HK-2 (cell line): ENCODE measurements at regions not wholly inside any gene's neighbourhood (a gene's known extent, or its start where the extent isn't known, plus 50 kb on each side); places are given as distances from the start of the nearest gene placed in this dataset.
"Not testable (repeated sequence)": the region's sequence is repeated elsewhere in the genome, so short reads cannot be mapped to it uniquely, and the experiment has no call there.

Source experiments
- DNase-seq: peaks from one replicate; pipeline ENCODE4 v3.0.0-alpha.2; 2018; ENCODE audit not compliant: unreplicated experiment

GRCh38 chr7:39758234-39758970 lies 135.0 kb downstream of the RALA start:
- DNase-seq, result no peak

DNA sequence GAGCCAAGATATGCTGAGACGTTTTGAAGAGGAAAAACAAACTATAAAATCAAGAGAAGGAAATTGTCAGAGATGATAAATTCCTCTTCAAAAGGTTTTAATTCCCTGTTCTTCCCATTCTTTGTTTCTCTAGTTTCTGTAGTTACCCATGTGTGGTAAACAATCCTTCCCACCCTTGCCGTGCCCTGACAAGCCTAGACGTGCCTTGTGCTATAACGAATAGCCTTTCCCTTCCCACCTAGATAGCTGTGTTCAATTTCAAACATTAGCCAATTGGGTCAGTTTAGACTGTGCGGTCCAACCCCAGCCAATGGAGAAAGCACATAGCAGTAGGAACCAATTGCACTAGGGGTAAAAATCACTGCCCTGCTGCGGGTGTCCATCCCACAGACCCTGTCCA lies 138.1 kb downstream of the RALA start:
- DNase-seq, result no peak

GRCh38 chr7:39762466-39762865 lies 139.1 kb downstream of the RALA start:
- DNase-seq, result not testable (repeated sequence)

DNA sequence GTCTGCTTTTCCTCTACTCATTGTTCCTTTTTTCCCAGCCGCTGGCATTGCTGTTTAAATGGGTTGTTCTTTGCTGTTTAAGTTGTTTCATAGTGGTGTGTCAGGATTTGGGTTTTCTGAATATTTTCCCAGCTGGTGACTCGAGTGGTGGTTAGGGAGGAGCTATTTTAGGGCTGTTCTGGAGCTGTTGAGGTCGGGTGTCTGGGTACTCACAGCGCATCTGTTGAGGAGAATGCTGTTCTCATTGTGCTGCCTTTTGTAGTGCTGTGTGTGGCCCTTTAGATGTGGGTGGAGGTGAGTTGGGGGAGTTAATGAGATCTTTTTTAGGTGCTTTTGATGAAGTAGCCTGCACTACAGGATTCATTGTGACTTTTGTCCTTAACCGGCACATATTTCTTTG lies 139.5 kb downstream of the RALA start:
- DNase-seq, result not testable (repeated sequence)

- DNase-seq, result not testable (repeated sequence)
These were observed 142.5 kb downstream of the RALA start for GRCh38 chr7:39765833-39766232.

DNA sequence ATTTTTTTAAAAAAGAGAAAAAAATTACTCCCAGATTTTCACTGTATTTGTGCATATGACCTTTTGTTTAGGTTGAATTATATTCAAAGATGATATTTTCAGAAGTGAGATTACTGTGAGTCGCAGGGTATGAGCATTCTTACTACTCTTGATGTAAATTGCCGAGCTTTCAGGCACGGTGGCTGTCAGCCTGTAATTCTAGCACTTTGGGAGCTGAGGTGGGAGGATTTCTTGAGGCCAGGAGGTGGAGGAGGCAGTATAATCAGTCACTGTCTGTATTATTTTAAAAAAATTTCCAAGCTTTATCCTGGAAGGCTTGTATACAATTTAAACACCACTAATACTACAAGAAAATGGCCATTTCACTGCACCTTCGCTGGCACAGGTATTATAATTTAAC lies 145.1 kb downstream of the RALA start:
- not testable (repeated sequence) for DNase-seq

- DNase-seq, result not testable (repeated sequence)
These were observed 151.0 kb downstream of the RALA start for GRCh38 chr7:39774341-39774851.

DNA sequence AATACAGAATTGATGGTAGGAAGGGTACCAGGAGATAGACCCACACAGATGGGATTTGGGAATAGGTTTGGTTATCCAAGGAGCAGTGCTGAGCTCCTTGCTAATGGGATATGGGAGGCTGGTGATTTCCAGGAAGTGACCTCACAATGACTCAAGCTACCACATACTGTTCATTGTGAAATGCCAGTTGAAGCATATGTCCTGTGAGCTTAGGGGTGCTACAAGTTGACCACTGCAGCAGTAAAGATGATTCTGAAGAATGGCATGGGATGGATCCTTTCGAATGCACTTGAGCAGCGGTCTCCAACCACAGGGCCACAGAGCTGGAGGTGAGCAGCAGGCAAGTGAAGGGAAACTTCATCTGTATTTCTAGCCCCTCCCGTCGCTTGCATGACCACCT lies 158.2 kb downstream of the RALA start:
- not testable (repeated sequence) for DNase-seq

- DNase-seq, result not testable (repeated sequence)
These were observed 163.1 kb downstream of the RALA start for GRCh38 chr7:39786440-39786839.

DNA sequence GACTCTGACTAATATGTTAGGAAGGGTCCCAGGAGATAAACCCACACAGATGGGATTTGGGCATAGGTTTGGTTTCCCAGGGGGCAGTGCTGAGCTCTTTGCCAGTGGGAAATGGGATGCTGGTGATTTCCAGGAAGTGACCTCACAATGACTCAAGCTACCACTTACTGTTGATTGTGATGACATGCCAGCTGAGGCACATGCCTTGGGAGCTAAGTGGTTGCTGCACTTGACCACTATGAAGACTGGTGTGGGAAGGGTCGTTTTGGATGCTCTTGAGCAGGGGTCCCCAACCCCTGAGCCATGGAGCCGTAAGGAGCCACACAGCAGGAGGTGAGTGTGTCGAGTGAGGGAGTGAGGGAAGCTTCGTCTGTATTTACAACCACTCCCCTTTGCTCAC lies 159.0 kb upstream of the CDK13 start:
- not testable (repeated sequence) for DNase-seq

- not testable (repeated sequence) for DNase-seq
These were observed 158.1 kb upstream of the CDK13 start for GRCh38 chr7:39791911-39792310.

GRCh38 chr7:39793026-39793425 lies 157.0 kb upstream of the CDK13 start:
- DNase-seq, result not testable (repeated sequence)

DNA sequence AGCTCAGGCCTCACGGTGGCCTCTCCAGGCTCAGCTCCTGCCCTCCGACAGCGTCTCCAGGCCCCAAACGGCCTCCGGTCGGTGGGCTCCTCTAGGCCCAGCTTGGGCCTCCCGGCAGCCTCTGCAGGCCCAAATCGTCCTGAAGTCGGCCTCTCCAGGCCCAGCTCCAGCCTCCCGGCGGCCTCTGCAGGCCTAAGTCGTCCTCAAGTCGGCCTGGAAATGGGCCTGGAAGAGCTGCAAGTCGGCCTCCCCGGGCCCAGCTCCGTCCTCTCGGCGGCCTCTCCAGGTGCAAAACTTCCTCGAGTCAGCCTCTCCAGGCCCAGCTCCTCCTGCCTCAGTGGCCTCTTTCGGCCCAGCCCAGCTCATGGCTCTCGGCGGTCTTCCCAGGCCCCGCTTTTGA lies 156.2 kb upstream of the CDK13 start:
- not testable (repeated sequence) for DNase-seq

DNA sequence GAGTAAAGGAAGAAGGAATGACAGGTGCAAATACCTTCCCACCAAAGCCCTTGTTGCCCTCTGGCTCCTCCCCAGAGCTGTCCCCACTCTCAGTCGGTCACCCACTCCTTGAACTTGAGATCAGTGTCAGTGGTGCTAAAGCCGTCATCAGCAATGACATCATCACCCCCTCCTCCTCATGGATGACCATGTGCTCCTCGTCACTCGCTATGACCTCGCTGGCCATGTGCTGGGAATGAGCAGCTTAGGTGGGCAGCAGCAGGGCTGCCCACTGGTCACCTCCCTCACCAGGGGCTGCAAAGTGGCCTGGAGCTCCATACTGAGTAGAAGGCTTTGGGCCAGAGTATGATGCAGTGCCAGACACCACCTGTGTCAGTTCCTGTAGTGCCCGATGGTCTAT lies 153.1 kb upstream of the CDK13 start:
- DNase-seq, result not testable (repeated sequence)

GRCh38 chr7:39798077-39798476 lies 152.0 kb upstream of the CDK13 start:
- not testable (repeated sequence) for DNase-seq

- DNase-seq, result no peak
These were observed 141.1 kb upstream of the CDK13 start for GRCh38 chr7:39808796-39809481.

DNA sequence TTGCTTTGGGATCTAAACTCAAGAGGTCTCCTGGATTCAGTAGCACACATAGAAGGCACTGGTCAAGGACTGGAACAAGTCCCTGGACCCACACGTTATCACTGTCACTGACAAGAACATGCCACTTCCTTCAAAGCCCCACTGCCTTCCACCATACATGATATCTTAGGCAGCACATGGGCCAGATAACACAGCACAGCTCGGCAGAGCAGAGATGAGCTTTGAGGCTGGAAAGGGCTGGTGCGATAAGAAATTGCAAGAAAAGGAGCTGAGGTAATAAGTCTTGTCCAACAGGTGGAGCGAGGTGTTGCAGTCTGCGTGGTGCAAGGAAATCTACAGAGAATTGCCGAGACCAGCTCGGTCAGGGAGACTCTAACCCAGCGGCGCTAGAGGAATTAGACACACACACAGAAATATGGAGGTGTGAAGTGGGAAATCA lies 139.8 kb upstream of the CDK13 start:
- no peak for DNase-seq

DNA sequence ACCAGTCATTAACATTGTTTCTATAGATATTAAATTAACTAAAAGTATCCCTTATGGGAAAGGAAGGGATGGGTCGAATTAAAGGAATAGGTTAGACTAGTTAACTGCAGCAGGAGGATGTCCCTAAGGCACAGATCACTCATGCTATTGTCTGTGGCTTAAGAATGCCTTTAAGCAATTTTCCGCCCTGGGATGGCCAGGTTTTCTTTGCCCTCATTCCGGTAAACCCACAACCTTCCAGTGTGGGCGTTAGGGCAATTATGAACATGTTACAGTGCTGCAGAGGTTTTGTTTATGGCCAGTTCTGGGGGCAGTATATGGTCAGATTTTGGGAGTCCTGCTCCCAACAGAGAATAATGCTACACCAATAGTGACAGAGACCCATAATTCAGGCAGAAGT lies 139.3 kb upstream of the CDK13 start:
- no peak for DNase-seq

- DNase-seq, result no peak
These were observed 138.9 kb upstream of the CDK13 start for GRCh38 chr7:39811161-39811614.

GRCh38 chr7:39816462-39817060 lies 133.5 kb upstream of the CDK13 start:
- DNase-seq, result no peak

DNA sequence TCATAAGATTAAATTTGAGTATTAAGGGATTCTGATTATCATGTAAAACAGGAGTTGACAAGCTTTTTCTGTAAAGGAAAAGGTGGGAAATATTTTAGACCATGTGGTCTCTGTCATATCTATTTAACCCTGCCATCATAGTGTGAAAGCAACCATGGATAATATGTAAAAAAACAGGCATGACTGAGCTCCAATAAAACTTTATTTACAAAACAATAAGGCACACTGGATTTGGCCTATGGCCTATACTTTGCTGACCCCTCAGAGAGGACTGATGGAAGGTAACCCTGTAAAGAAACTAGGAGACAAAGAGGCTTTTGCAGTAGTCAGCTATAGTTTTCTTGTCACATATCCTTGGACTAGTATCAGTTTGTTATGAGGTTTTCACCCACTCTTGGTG lies 130.5 kb upstream of the CDK13 start:
- no peak for DNase-seq

- no peak for DNase-seq
These were observed 125.4 kb upstream of the CDK13 start for GRCh38 chr7:39824456-39825200.
